B cell (primary cell): ENCODE measurements at regions not wholly inside any gene's neighbourhood (a gene's known extent, or its start where the extent isn't known, plus 50 kb on each side); places are given as distances from the start of the nearest gene placed in this dataset.

ENCODE experiments used
- ATAC-seq: fragments of 200-7000 bp; cut with Tn5 transposase; one replicate; pipeline ENCODE4 v1.10.0; 2021; ENCODE audit warnings: low read depth, mild to moderate bottlenecking, moderate number of reproducible peaks, moderate library complexity
- CTCF ChIA-PET: fragments of 350-600 bp; sonication (Branson Sonifier 250); formaldehyde crosslinking; loops from one replicate; lab custom pipeline; 2021; ENCODE audit warnings: antibody characterized with exemption, inconsistent platforms; lab: Charles Lee
- POLR2A ChIA-PET: fragments of 350-600 bp; sonication (Branson Sonifier 250); formaldehyde crosslinking; loops from one replicate; lab custom pipeline; 2021; ENCODE audit warnings: antibody characterized with exemption; lab: Charles Lee
- DNase-seq: peaks from one replicate; pipeline ENCODE4 v3.0.0; 2013
- H2AFZ ChIP-seq: 2 replicates; pipeline ENCODE4 v1.6.1; 2012; ENCODE audit warnings: mild to moderate bottlenecking, low read depth, low read length; ENCODE audit not compliant: insufficient read depth, poor library complexity, severe bottlenecking
- H3K27ac ChIP-seq, 2 donors: 1 replicate in 1 of 2; 2 replicates in 1 of 2; pipeline ENCODE4 v1.5.1; 2012 to 2013; ENCODE audit warnings: low read length in 2 of 2, mild to moderate bottlenecking in 2 of 2, moderate library complexity in 1 of 2
- H3K27me3 ChIP-seq, 4 experiments: fragments of 200-600 bp in 1 of 4; sonication (generic) in 1 of 4; replicated peaks in 1 of 4; 1 replicate in 2 of 4; 2 replicates in 2 of 4; pipeline versions ENCODE4 v1.6.1 to v1.7.0; 2013 to 2016; ENCODE audit warnings: low read length in 3 of 4, mild to moderate bottlenecking in 2 of 4, mixed read lengths in 1 of 4, moderate library complexity in 1 of 4; ENCODE audit not compliant: insufficient read depth in 4 of 4, control insufficient read depth in 3 of 4; ENCODE audit errors: control extremely low read depth in 1 of 4
- H3K36me3 ChIP-seq, 2 experiments: replicated peaks in 1 of 2; 1 replicate in 1 of 2; 2 replicates in 1 of 2; pipeline versions ENCODE4 v1.6.1 to v1.7.1; 2013; ENCODE audit warnings: low read length in 1 of 2; ENCODE audit not compliant: insufficient read depth in 2 of 2, control insufficient read depth in 1 of 2; ENCODE audit errors: control extremely low read depth in 1 of 2, extremely low read depth in 1 of 2
- H3K4me1 ChIP-seq, 2 donors: fragments of 200-600 bp in 1 of 2; sonication (generic) in 1 of 2; 1 replicate in 1 of 2; 2 replicates in 1 of 2; pipeline versions ENCODE4 v1.5.1 to v1.6.1; 2013 to 2017; ENCODE audit warnings: low read length in 2 of 2; ENCODE audit not compliant: control insufficient read depth in 2 of 2, insufficient read depth in 2 of 2
- H3K4me2 ChIP-seq: replicated peaks from 2 replicates; pipeline ENCODE3; 2012; ENCODE audit warnings: mild to moderate bottlenecking, low read depth, low read length; ENCODE audit not compliant: poor library complexity, severe bottlenecking
- H3K4me3 ChIP-seq, 5 experiments: fragments of 200-600 bp in 1 of 5; sonication (generic) in 1 of 5; 1 replicate in 3 of 5; 2 replicates in 2 of 5; pipeline versions ENCODE4 v1.5.1 to v1.7.0; 2011 to 2016; ENCODE audit warnings: low read length in 4 of 5, mild to moderate bottlenecking in 4 of 5, low read depth in 2 of 5, control low read depth in 1 of 5, moderate library complexity in 1 of 5; ENCODE audit not compliant: insufficient read depth in 1 of 5; ENCODE audit errors: control extremely low read depth in 1 of 5, extremely low read depth in 1 of 5
- H3K79me2 ChIP-seq: fragments of 200-600 bp; sonication (generic); one replicate; pipeline ENCODE4 v1.6.0; 2016; ENCODE audit warnings: low read length; ENCODE audit not compliant: control insufficient read depth, insufficient read depth
- H3K9ac ChIP-seq: fragments of 200-600 bp; sonication (generic); 2 replicates; pipeline ENCODE4 v1.6.1; 2017; ENCODE audit warnings: mild to moderate bottlenecking, low read length, moderate library complexity
- H3K9me3 ChIP-seq, 3 donors: one replicate each; pipeline versions ENCODE4 v1.6.1 to v1.7.1; 2013; ENCODE audit warnings: low read length in 2 of 3; ENCODE audit not compliant: control insufficient read depth in 2 of 3, insufficient read depth in 1 of 3; ENCODE audit errors: control extremely low read depth in 1 of 3
- H4K20me1 ChIP-seq: 2 replicates; pipeline ENCODE4 v1.6.0; 2012; ENCODE audit warnings: mild to moderate bottlenecking, low read length; ENCODE audit not compliant: insufficient read depth, control insufficient read depth, poor library complexity, severe bottlenecking
- H3K27ac Mint-ChIP-seq: one replicate; pipeline ENCODE4 v1.8.0; 2021; ENCODE audit warnings: mixed read lengths
- H3K27me3 Mint-ChIP-seq: one replicate; pipeline ENCODE4 v1.8.0; 2021; ENCODE audit warnings: mixed read lengths
- H3K4me1 Mint-ChIP-seq: one replicate; pipeline ENCODE4 v1.8.0; 2021; ENCODE audit warnings: mixed read lengths
- H3K4me3 Mint-ChIP-seq: one replicate; pipeline ENCODE4 v1.8.0; 2021; ENCODE audit warnings: mixed read lengths
- H3K9me3 Mint-ChIP-seq: one replicate; pipeline ENCODE4 v1.8.0; 2022; ENCODE audit warnings: mixed read lengths; ENCODE audit not compliant: insufficient read depth
- CTCF ChIP-seq: fragments of 200-600 bp; IDR thresholded peaks from one replicate; pipeline ENCODE4 v1.8.0; 2022; ENCODE audit warnings: antibody characterized with exemption, mild to moderate bottlenecking
- EZH2 ChIP-seq: IDR thresholded peaks from 2 replicates; pipeline ENCODE4 v1.6.1; 2012; ENCODE audit warnings: borderline replicate concordance, low read depth, mild to moderate bottlenecking, moderate library complexity, low read length; ENCODE audit not compliant: insufficient read depth, poor library complexity, severe bottlenecking
- WGBS: methylation state at CpG from one replicate; pipeline ENCODE4 v1.1.5; 2013; ENCODE audit warnings: missing lambda C conversion rate; ENCODE audit not compliant: insufficient coverage; 5-methylcytosine and 5-hydroxymethylcytosine counted together
- intact Hi-C: fragments of 100-400 bp; cut with micrococcal nuclease; formaldehyde crosslinking; loops from one replicate; pipeline ENCODE4 v1.10.0; 2022

GRCh38 chr11:37621662-37622061, 1023.6 kb upstream of the RAG2 start:
- CTCF ChIA-PET = no interaction called here
- ATAC-seq = no peak
- Mint-ChIP-seq H3K4me3 (no peak overlapping the region), H3K27ac (no peak overlapping the region), H3K9me3 (peaks cover 2% of the 10 kb centered on the region), H3K27me3 (no peaks in the 10 kb centered on the region), H3K4me1 (no peaks in the 10 kb centered on the region)
- Histone ChIP-seq H2AFZ (no peak overlapping the region), H3K4me1 (no peaks in the 10 kb centered on the region), H3K27ac (no peak overlapping the region), H3K9ac (no peak overlapping the region), H3K4me2 (no peak overlapping the region), H3K27me3 (no peaks in the 10 kb centered on the region), H3K79me2 (no peaks in the 10 kb centered on the region), H3K9me3 (no peaks in the 10 kb centered on the region), H3K4me3 (no peak overlapping the region), H4K20me1 (no peaks in the 10 kb centered on the region), H3K36me3 (no peaks in the 10 kb centered on the region)
- WGBS = 100% methylated on average over 1 of the region's 1 CpG
- no peak for TF ChIP-seq EZH2
- no peak for TF ChIP-seq CTCF
- DNase-seq = no peak
- POLR2A ChIA-PET = no interaction called here
- intact Hi-C loops = no loop called here

GRCh38 chr11:37616291-37616690, 1018.3 kb upstream of the RAG2 start:
- no peak overlapping the region for H3K27ac Mint-ChIP-seq
- no peaks in the 10 kb centered on the region for H3K4me1 Mint-ChIP-seq
- H3K79me2 ChIP-seq = no peaks in the 10 kb centered on the region
- no CpG with 5 or more reads among the region's 1 CpG for WGBS
- H3K27me3 Mint-ChIP-seq = no peaks in the 10 kb centered on the region
- H3K4me1 ChIP-seq = no peaks in the 10 kb centered on the region
- ChIA-PET CTCF (no interaction called here), POLR2A (no interaction called here)
- H3K9me3 ChIP-seq = no peaks in the 10 kb centered on the region
- no peaks in the 10 kb centered on the region for H3K36me3 ChIP-seq
- ATAC-seq (no peak), DNase-seq (no peak)
- no peaks in the 10 kb centered on the region for H3K27me3 ChIP-seq
- H3K27ac ChIP-seq = no peak overlapping the region
- intact Hi-C loops = no loop called here
- H3K4me3 Mint-ChIP-seq = no peak overlapping the region
- no peak overlapping the region for H3K4me3 ChIP-seq
- no peak overlapping the region for H3K4me2 ChIP-seq
- no peaks in the 10 kb centered on the region for H4K20me1 ChIP-seq
- no peak for TF ChIP-seq EZH2
- peaks cover 2% of the 10 kb centered on the region for H3K9me3 Mint-ChIP-seq
- H3K9ac ChIP-seq = no peak overlapping the region
- no peak overlapping the region for H2AFZ ChIP-seq
